Brain microvascular endothelial cell (primary cell): ENCODE measurements at regions not wholly inside any gene's neighbourhood (a gene's known extent, or its start where the extent isn't known, plus 50 kb on each side); places are given as distances from the start of the nearest gene placed in this dataset.

Experiments
- DNase-seq: peaks from one replicate; pipeline ENCODE4 v3.0.0-alpha.2; 2020
- H3K27ac ChIP-seq: fragments of 250-450 bp; sonication (Bioruptor Pico); 2 replicates; pipeline ENCODE4 v1.5.1; 2020; ENCODE audit warnings: mild to moderate bottlenecking, moderate library complexity
- H3K27me3 ChIP-seq: fragments of 250-450 bp; sonication (Bioruptor Pico); replicated peaks from 2 replicates; pipeline ENCODE4 v1.5.1; 2020; ENCODE audit warnings: mild to moderate bottlenecking
- H3K36me3 ChIP-seq: fragments of 250-450 bp; sonication (Bioruptor Pico); replicated peaks from 2 replicates; pipeline ENCODE4 v1.5.1; 2020; ENCODE audit warnings: mild to moderate bottlenecking
- H3K4me3 ChIP-seq: 2 replicates; pipeline ENCODE4 v1.5.1; 2011; ENCODE audit warnings: low read depth, mild to moderate bottlenecking, control low read depth, low read length, moderate library complexity
- CTCF ChIP-seq: IDR thresholded peaks from 2 replicates; pipeline ENCODE4 v1.5.1; 2011; ENCODE audit warnings: low read depth, mild to moderate bottlenecking, moderate library complexity, low read length, control low read depth, inconsistent platforms; ENCODE audit errors: missing control alignments
- in situ Hi-C: cut with HindIII; loops from 2 replicates; pipeline ENCODE4 v1.10.0; 2017; ENCODE audit warnings: low sequenced_read_pairs, low pct_ligation_motif_present

DNA sequence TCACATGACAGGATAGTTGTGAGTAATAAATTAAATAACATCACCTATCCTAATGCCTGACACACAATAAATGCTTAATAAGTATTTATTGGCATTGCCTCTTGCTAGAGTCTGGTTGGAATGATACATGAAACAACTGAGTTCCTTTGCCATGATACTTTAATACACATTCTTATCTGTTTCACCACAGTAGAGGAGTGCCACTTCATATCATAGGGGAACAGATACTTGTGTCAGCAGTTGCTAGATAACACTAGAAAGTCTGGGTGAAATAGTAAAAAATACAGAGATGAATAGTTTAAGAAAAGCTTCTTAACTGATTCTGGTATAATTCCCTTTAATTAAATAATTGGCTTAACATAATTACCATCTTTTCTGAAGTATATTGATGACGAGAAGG is 380.0 kb upstream of the GOLIM4 start:
- H3K36me3 ChIP-seq, result no peaks in the 10 kb centered on the region
- no peak overlapping the region for H3K27ac ChIP-seq
- no peaks in the 10 kb centered on the region for H3K27me3 ChIP-seq
- TF ChIP-seq CTCF, result no peak
- no peak for DNase-seq
- no peak overlapping the region for H3K4me3 ChIP-seq
- in situ Hi-C loops, result no loop called here

GRCh38 chr3:168473334-168473890 is 377.7 kb upstream of the GOLIM4 start:
- no peaks in the 10 kb centered on the region for H3K36me3 ChIP-seq
- DNase-seq, result no peak
- no peak overlapping the region for H3K27ac ChIP-seq
- in situ Hi-C loops, result no loop called here
- TF ChIP-seq CTCF, result no peak
- H3K27me3 ChIP-seq, result no peaks in the 10 kb centered on the region
- no peak overlapping the region for H3K4me3 ChIP-seq

GRCh38 chr3:168472783-168473182 is 377.1 kb upstream of the GOLIM4 start:
- in situ Hi-C loops, result no loop called here
- TF ChIP-seq CTCF, result no peak
- no peak for DNase-seq
- H3K27me3 ChIP-seq, result no peaks in the 10 kb centered on the region
- no peaks in the 10 kb centered on the region for H3K36me3 ChIP-seq
- no peak overlapping the region for H3K27ac ChIP-seq
- H3K4me3 ChIP-seq, result no peak overlapping the region

DNA sequence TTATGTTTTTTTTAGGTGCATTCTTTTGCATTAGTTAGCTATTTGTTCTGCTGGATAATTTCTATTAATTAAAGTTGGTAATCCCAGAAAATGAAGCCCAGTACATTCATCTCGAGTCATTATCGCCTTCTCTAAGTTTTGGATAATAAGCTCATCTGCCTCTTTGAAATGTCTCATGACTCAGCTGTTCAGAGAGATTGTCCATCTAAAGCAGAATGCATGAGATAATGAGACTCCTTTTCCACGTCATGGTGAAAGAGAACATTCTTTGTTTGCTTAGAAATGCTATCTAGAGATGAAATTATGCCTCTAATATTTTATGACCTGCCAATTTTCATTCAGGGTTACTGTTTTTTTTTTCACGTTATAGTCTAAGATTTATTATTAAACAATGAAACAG is 374.7 kb upstream of the GOLIM4 start:
- no peaks in the 10 kb centered on the region for H3K36me3 ChIP-seq
- no peak for TF ChIP-seq CTCF
- in situ Hi-C loops, result no loop called here
- no peak overlapping the region for H3K4me3 ChIP-seq
- no peaks in the 10 kb centered on the region for H3K27me3 ChIP-seq
- no peak overlapping the region for H3K27ac ChIP-seq
- DNase-seq, result peak; percentile 20

GRCh38 chr3:168469436-168469835 is 373.7 kb upstream of the GOLIM4 start:
- Histone ChIP-seq H3K36me3 (no peaks in the 10 kb centered on the region), H3K4me3 (no peak overlapping the region), H3K27ac (no peak overlapping the region), H3K27me3 (no peaks in the 10 kb centered on the region)
- in situ Hi-C loops, result no loop called here
- DNase-seq, result no peak
- TF ChIP-seq CTCF, result no peak

DNA sequence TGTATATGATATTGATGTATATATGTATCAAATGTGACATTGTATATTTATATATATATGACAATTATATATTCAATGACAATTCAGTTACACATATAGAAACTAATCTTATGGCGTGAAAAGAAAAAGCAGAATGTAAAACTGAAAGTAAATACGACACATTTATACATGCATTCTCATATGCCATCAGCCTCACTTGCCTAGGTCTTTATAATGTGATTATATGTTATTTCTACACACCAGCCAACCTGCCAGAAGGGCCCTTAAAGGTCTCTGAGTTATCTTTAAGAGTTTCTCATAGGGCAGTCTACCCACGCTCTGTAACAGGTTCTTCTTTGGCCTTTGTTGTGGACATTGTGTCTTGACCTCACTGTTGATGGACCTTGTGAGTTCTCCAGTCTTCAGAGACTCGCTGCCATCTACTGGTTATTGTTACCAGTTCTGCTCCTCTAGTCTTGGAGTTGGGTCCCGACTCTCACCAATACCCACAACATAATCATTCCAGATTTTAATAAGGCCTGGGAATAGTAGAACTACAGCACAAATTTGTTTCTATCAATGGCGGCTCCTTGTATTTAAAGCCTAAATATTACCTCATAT is 371.5 kb upstream of the GOLIM4 start:
- Histone ChIP-seq H3K27ac (no peak overlapping the region), H3K36me3 (no peaks in the 10 kb centered on the region), H3K27me3 (no peaks in the 10 kb centered on the region), H3K4me3 (no peak overlapping the region)
- peak; percentile 74 for DNase-seq
- TF ChIP-seq CTCF, result peak; percentile 74
- in situ Hi-C loops, result no loop called here
